Endodermal cell (in vitro differentiated cells): ENCODE measurements at regions not wholly inside any gene's neighbourhood (a gene's known extent, or its start where the extent isn't known, plus 50 kb on each side); places are given as distances from the start of the nearest gene placed in this dataset.

ENCODE experiments used
- DNase-seq: peaks from one replicate; pipeline ENCODE4 v3.0.0-alpha.2; 2017
- H3K27ac ChIP-seq: 2 replicates; pipeline ENCODE4 v1.5.1; 2013; ENCODE audit warnings: mild to moderate bottlenecking, low read depth, low read length, moderate library complexity
- H3K27me3 ChIP-seq: 2 replicates; pipeline ENCODE4 v1.6.1; 2013; ENCODE audit warnings: mild to moderate bottlenecking, low read length, moderate library complexity; ENCODE audit not compliant: insufficient read depth, control insufficient read depth, poor library complexity, severe bottlenecking
- H3K36me3 ChIP-seq: 2 replicates; pipeline ENCODE4 v1.7.0; 2013; ENCODE audit warnings: mild to moderate bottlenecking, low read length, moderate library complexity; ENCODE audit not compliant: control insufficient read depth, insufficient read depth
- H3K4me1 ChIP-seq: one replicate; pipeline ENCODE4 v1.7.0; 2013; ENCODE audit warnings: low read length; ENCODE audit not compliant: control insufficient read depth, insufficient read depth
- H3K4me3 ChIP-seq: 2 replicates; pipeline ENCODE4 v1.5.1; 2013; ENCODE audit warnings: mild to moderate bottlenecking, low read length, moderate library complexity
- H3K9ac ChIP-seq: 2 replicates; pipeline ENCODE4 v1.6.1; 2013; ENCODE audit warnings: mild to moderate bottlenecking, low read length, moderate library complexity; ENCODE audit not compliant: poor library complexity, severe bottlenecking; ENCODE audit errors: extremely low read depth
- H3K9me3 ChIP-seq: 2 replicates; pipeline ENCODE4 v1.6.1; 2013; ENCODE audit warnings: mild to moderate bottlenecking, low read length, moderate library complexity; ENCODE audit not compliant: control insufficient read depth
- H3K27ac Mint-ChIP-seq: 2 replicates; pipeline ENCODE4 v1.8.0; 2020; ENCODE audit warnings: mixed read lengths
- H3K27me3 Mint-ChIP-seq: 2 replicates; pipeline ENCODE4 v1.8.0; 2021; ENCODE audit warnings: mild to moderate bottlenecking, mixed read lengths; ENCODE audit not compliant: insufficient read depth
- H3K36me3 Mint-ChIP-seq: 2 replicates; pipeline ENCODE4 v1.8.0; 2020; ENCODE audit warnings: low read depth, mixed read lengths
- H3K4me1 Mint-ChIP-seq: 2 replicates; pipeline ENCODE4 v1.8.0; 2020; ENCODE audit warnings: mixed read lengths
- H3K4me3 Mint-ChIP-seq: 2 replicates; pipeline ENCODE4 v1.8.0; 2020; ENCODE audit warnings: mild to moderate bottlenecking, moderate library complexity, mixed read lengths
- H3K9me3 Mint-ChIP-seq: 2 replicates; pipeline ENCODE4 v1.8.0; 2020; ENCODE audit warnings: mild to moderate bottlenecking, mixed read lengths
- WGBS, 2 experiments: methylation state at CpG; one replicate each; pipeline versions ENCODE4 v1.1.5 to v1.1.7; 2013; ENCODE audit warnings: missing lambda C conversion rate in 2 of 2, mixed read lengths in 1 of 2; ENCODE audit not compliant: insufficient coverage in 1 of 2, insufficient read length in 1 of 2; 5-methylcytosine and 5-hydroxymethylcytosine counted together
- TF ChIP-seq, protein P1 (sequence below): fragments of 200-600 bp; sonication (generic); conservative IDR thresholded peaks from 2 replicates; pipeline ENCODE4 v1.5.0; 2021; ENCODE audit warnings: antibody characterized with exemption, mild to moderate bottlenecking

DNA sequence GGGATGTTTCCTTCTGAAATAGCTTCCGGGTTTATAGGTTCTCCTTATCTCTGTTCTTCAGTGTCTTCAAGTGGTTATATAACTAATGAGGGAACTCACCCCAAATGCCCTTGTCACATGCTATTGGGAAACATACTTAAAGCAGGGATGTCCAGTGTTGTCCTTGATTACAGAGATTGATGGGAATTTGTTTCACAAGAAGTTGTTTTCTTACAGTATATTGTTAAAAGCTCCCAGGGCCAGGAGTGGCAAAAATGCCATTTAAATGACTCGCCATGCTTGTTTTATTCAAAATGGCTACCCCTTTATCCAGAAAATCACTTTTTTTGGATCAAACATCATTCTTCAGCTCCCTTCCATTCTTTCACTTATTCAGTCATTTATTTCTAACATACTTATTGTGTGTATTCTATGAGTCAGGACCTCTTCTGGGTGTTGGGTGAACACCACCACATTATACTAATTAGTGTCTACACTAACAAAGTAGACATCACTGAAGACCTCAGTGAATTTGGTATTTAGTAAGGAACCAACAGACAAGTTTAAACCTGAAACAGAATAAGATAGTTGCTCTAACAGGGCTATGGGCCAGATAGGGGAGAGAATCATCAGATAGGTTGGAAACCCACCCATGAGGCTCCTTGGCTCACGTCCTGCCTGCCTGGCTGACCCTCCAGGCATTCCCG, 791.1 kb downstream of the MAFB start:
- H3K27ac Mint-ChIP-seq: no peak overlapping the region
- H3K27me3 ChIP-seq: no peaks in the 10 kb centered on the region
- TF ChIP-seq, protein P1, sequence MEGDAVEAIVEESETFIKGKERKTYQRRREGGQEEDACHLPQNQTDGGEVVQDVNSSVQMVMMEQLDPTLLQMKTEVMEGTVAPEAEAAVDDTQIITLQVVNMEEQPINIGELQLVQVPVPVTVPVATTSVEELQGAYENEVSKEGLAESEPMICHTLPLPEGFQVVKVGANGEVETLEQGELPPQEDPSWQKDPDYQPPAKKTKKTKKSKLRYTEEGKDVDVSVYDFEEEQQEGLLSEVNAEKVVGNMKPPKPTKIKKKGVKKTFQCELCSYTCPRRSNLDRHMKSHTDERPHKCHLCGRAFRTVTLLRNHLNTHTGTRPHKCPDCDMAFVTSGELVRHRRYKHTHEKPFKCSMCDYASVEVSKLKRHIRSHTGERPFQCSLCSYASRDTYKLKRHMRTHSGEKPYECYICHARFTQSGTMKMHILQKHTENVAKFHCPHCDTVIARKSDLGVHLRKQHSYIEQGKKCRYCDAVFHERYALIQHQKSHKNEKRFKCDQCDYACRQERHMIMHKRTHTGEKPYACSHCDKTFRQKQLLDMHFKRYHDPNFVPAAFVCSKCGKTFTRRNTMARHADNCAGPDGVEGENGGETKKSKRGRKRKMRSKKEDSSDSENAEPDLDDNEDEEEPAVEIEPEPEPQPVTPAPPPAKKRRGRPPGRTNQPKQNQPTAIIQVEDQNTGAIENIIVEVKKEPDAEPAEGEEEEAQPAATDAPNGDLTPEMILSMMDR: no peak
- H3K36me3 ChIP-seq: no peaks in the 10 kb centered on the region
- no peaks in the 10 kb centered on the region for H3K36me3 Mint-ChIP-seq
- no peak overlapping the region for H3K27ac ChIP-seq
- no peaks in the 10 kb centered on the region for H3K4me1 ChIP-seq
- peaks cover 11% of the 10 kb centered on the region for H3K4me1 Mint-ChIP-seq
- no peak overlapping the region for H3K4me3 Mint-ChIP-seq
- no peaks in the 10 kb centered on the region for H3K9me3 ChIP-seq
- 95 to 98% methylated on average over 4 of the region's 4 CpGs for WGBS, 2 experiments
- no peak for DNase-seq
- H3K9ac ChIP-seq: no peak overlapping the region
- H3K9me3 Mint-ChIP-seq: no peaks in the 10 kb centered on the region
- no peak overlapping the region for H3K4me3 ChIP-seq
- no peaks in the 10 kb centered on the region for H3K27me3 Mint-ChIP-seq

- Mint-ChIP-seq H3K9me3 (no peaks in the 10 kb centered on the region), H3K4me1 (peaks cover 11% of the 10 kb centered on the region), H3K36me3 (no peaks in the 10 kb centered on the region), H3K27ac (no peak overlapping the region), H3K27me3 (no peaks in the 10 kb centered on the region), H3K4me3 (no peak overlapping the region)
- H3K9me3 ChIP-seq: no peaks in the 10 kb centered on the region
- no peaks in the 10 kb centered on the region for H3K36me3 ChIP-seq
- H3K27ac ChIP-seq: no peak overlapping the region
- H3K4me1 ChIP-seq: no peaks in the 10 kb centered on the region
- H3K27me3 ChIP-seq: no peaks in the 10 kb centered on the region
- WGBS, 2 experiments: 86 to 91% methylated on average over 1 to 3 of the region's 3 CpGs
- H3K9ac ChIP-seq: no peak overlapping the region
- no peak for DNase-seq
- TF ChIP-seq, protein P1: no peak
- H3K4me3 ChIP-seq: no peak overlapping the region
These were observed 792.0 kb downstream of the MAFB start for GRCh38 chr20:39897058-39897457.

DNA sequence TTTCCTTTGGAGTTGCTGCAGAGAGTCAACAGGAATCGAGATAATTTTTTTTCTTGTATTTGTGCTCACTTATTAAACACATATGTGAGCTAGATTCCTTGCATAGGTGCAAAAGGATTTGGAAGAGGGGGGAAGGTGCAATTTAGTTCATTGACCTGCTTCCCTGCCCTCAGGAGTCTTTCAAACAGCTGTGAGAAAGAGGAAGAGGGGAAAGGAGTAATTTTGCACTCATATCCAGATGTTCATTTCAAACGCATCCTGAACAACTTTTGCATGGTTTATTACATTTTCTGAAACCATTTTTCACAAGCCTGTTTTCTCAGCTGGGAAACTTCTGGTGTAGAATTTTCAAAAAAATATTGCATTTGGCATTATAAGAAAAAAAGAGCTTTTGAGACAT, 795.0 kb downstream of the MAFB start:
- Histone ChIP-seq H3K27me3 (no peaks in the 10 kb centered on the region), H3K9me3 (no peaks in the 10 kb centered on the region), H3K36me3 (no peaks in the 10 kb centered on the region), H3K9ac (no peak overlapping the region), H3K4me1 (no peaks in the 10 kb centered on the region), H3K27ac (no peak overlapping the region), H3K4me3 (no peak overlapping the region)
- no peaks in the 10 kb centered on the region for H3K9me3 Mint-ChIP-seq
- no peak for DNase-seq
- 94% methylated on average over 2 of the region's 2 CpGs; no CpG with 5 or more reads in 1 of the 2 experiments for WGBS, 2 experiments
- TF ChIP-seq, protein P1: no peak
- no peak overlapping the region for H3K27ac Mint-ChIP-seq
- no peaks in the 10 kb centered on the region for H3K36me3 Mint-ChIP-seq
- peaks cover 4% of the 10 kb centered on the region for H3K4me1 Mint-ChIP-seq
- H3K27me3 Mint-ChIP-seq: no peaks in the 10 kb centered on the region
- H3K4me3 Mint-ChIP-seq: no peak overlapping the region
